HG03045 (cell line): ENCODE measurements at regions not wholly inside any gene's neighbourhood (a gene's known extent, or its start where the extent isn't known, plus 50 kb on each side); places are given as distances from the start of the nearest gene placed in this dataset.

Source experiments
- ATAC-seq: cut with Tn5 transposase; IDR thresholded peaks from one replicate; pipeline ENCODE4 v1.9.1; 2021; ENCODE audit warnings: mild to moderate bottlenecking, moderate library complexity; ENCODE audit not compliant: unreplicated experiment

GRCh38 chr12:84691266-84691665 lies 221.3 kb downstream of the SLC6A15 start:
- ATAC-seq = no peak

GRCh38 chr12:84689638-84690037 lies 223.0 kb downstream of the SLC6A15 start:
- no peak for ATAC-seq

GRCh38 chr12:84685379-84685778 lies 227.2 kb downstream of the SLC6A15 start:
- ATAC-seq = no peak

- ATAC-seq = no peak
Measured at GRCh38 chr12:84676787-84677186, 235.8 kb downstream of the SLC6A15 start.

- no peak for ATAC-seq
Measured at GRCh38 chr12:84661786-84662185, 250.8 kb downstream of the SLC6A15 start.

- no peak for ATAC-seq
Measured at GRCh38 chr12:84660139-84660538, 252.5 kb downstream of the SLC6A15 start.

- no peak for ATAC-seq
Measured at GRCh38 chr12:84658877-84659276, 253.7 kb downstream of the SLC6A15 start.

- ATAC-seq = no peak
Measured at GRCh38 chr12:84656705-84657104, 255.9 kb downstream of the SLC6A15 start.

- no peak for ATAC-seq
Measured at GRCh38 chr12:84653482-84653881, 259.1 kb downstream of the SLC6A15 start.

GRCh38 chr12:84648425-84648824 lies 264.2 kb downstream of the SLC6A15 start:
- ATAC-seq = no peak

GRCh38 chr12:84644908-84645307 lies 267.7 kb downstream of the SLC6A15 start:
- no peak for ATAC-seq

GRCh38 chr12:84643993-84644392 lies 268.6 kb downstream of the SLC6A15 start:
- no peak for ATAC-seq

- ATAC-seq = no peak
Measured at GRCh38 chr12:84641940-84642545, 270.6 kb downstream of the SLC6A15 start.

- ATAC-seq = no peak
Measured at GRCh38 chr12:84638811-84639368, 273.7 kb downstream of the SLC6A15 start.

- no peak for ATAC-seq
Measured at GRCh38 chr12:84637926-84638325, 274.7 kb downstream of the SLC6A15 start.

GRCh38 chr12:84636801-84637290 lies 275.8 kb downstream of the SLC6A15 start:
- ATAC-seq = no peak

- ATAC-seq = no peak
Measured at GRCh38 chr12:84634526-84634925, 278.1 kb downstream of the SLC6A15 start.

- no peak for ATAC-seq
Measured at GRCh38 chr12:84632556-84632955, 280.0 kb downstream of the SLC6A15 start.

- no peak for ATAC-seq
Measured at GRCh38 chr12:84631020-84631419, 281.6 kb downstream of the SLC6A15 start.

GRCh38 chr12:84627593-84627992 lies 285.0 kb downstream of the SLC6A15 start:
- no peak for ATAC-seq

- ATAC-seq = no peak
Measured at GRCh38 chr12:84624601-84625000, 288.0 kb downstream of the SLC6A15 start.

- ATAC-seq = no peak
Measured at GRCh38 chr12:84619053-84619571, 293.5 kb downstream of the SLC6A15 start.
